GM23248 (cell line): ENCODE measurements at regions not wholly inside any gene's neighbourhood (a gene's known extent, or its start where the extent isn't known, plus 50 kb on each side); places are given as distances from the start of the nearest gene placed in this dataset.

Source experiments
- EZH2 ChIP-seq: fragments of 200-600 bp; sonication (generic); IDR thresholded peaks from 2 replicates; pipeline ENCODE4 v1.6.1; 2018; ENCODE audit warnings: antibody characterized with exemption, mild to moderate bottlenecking; ENCODE audit not compliant: insufficient read depth, poor library complexity, severe bottlenecking
- EZH2phosphoT487 ChIP-seq: fragments of 200-600 bp; sonication (generic); IDR thresholded peaks from 2 replicates; pipeline ENCODE4 v1.6.1; 2018; ENCODE audit warnings: antibody characterized with exemption, moderate library complexity, mild to moderate bottlenecking, low read depth; ENCODE audit not compliant: insufficient read depth

DNA sequence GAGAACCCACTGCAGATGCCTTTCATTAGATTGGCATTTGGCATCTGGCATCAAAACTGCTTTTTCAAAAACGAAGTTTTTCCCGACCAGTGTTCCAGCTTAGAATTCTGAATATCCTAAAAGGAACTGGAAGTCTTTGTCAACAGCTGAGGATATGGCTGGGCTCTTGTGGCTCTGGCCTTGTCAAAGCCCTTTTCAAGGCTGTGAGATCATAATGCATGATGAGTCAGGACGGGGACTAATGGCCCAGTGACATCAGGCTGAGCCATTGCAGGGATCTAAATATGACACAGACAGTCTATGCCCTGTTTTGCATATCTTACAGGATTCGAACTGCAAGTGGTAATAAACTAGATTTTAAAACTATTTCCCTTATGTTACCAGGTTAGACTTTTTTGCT is 306.4 kb downstream of the PTTG2 start:
- TF ChIP-seq EZH2 (no peak), EZH2phosphoT487 (no peak)
